ENCODE measurements at regions not wholly inside any gene's neighbourhood (a gene's known extent, or its start where the extent isn't known, plus 50 kb on each side); places are given as distances from the start of the nearest gene placed in this dataset.

DNA sequence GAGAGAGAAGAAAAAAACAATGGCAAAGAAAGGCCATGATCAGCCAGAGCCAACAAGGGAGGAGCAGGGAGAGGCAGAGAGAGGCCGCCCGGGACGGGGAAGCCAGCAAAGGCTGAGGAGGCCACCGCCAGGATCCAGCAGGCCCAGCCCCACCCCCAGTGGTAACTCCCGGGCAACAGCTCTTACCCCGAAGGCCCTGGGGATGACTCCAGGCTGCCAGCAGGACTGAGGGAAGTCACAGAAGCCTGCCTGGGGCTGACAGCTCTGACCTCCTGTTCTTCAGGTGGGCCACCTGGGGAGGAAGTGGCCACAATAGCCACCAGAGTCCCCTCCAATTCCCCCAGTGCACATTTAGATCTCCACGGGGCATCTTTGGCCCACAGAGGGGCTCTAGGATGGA is 184.3 kb upstream of the LINGO1 start:
- no peaks in the 10 kb centered on the region for H3K9me3 ChIP-seq
- no peak for DNase-seq (ENCODE audit: low spot score)
- H3K27ac ChIP-seq = no peak overlapping the region
- H3K27me3 ChIP-seq = peaks cover 0 to 12% of the 10 kb centered on the region in 2 donors
- no peak overlapping the region for H3K4me3 ChIP-seq
- peaks cover 0 to 25% of the 10 kb centered on the region in 2 donors for H3K4me1 ChIP-seq
- H3K36me3 ChIP-seq = no peaks in the 10 kb centered on the region
- TF ChIP-seq, protein P1, sequence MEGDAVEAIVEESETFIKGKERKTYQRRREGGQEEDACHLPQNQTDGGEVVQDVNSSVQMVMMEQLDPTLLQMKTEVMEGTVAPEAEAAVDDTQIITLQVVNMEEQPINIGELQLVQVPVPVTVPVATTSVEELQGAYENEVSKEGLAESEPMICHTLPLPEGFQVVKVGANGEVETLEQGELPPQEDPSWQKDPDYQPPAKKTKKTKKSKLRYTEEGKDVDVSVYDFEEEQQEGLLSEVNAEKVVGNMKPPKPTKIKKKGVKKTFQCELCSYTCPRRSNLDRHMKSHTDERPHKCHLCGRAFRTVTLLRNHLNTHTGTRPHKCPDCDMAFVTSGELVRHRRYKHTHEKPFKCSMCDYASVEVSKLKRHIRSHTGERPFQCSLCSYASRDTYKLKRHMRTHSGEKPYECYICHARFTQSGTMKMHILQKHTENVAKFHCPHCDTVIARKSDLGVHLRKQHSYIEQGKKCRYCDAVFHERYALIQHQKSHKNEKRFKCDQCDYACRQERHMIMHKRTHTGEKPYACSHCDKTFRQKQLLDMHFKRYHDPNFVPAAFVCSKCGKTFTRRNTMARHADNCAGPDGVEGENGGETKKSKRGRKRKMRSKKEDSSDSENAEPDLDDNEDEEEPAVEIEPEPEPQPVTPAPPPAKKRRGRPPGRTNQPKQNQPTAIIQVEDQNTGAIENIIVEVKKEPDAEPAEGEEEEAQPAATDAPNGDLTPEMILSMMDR (IDR thresholded peaks at IDR 0.05) = no peak

DNA sequence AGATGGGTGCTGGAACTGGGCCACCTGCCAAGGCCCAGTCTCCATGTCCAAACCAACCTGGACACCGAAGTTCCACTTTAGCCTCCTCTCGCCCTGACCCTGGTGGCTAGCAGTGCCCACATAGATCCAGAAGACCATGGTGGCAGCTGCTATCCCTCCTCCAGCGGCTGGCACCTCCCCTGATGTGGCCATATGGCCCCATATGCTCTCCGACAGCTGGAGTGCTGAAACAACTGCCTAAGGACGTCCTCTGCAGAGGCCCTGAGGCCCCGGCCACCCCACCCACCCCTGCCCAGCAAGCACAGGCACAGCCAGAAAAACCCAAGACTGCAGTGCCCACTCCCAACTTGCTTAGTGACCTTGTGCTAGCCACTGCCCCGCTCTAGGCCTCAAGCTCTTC is 182.3 kb upstream of the LINGO1 start:
- H3K4me3 ChIP-seq = no peak overlapping the region
- H3K4me1 ChIP-seq = peaks cover 0 to 15% of the 10 kb centered on the region in 2 donors
- DNase-seq (ENCODE audit: low spot score) = no peak
- peaks cover 0 to 12% of the 10 kb centered on the region in 2 donors for H3K27me3 ChIP-seq
- TF ChIP-seq, protein P1 (IDR thresholded peaks at IDR 0.05) = no peak
- H3K9me3 ChIP-seq = no peaks in the 10 kb centered on the region
- H3K36me3 ChIP-seq = no peaks in the 10 kb centered on the region
- no peak overlapping the region for H3K27ac ChIP-seq

DNA sequence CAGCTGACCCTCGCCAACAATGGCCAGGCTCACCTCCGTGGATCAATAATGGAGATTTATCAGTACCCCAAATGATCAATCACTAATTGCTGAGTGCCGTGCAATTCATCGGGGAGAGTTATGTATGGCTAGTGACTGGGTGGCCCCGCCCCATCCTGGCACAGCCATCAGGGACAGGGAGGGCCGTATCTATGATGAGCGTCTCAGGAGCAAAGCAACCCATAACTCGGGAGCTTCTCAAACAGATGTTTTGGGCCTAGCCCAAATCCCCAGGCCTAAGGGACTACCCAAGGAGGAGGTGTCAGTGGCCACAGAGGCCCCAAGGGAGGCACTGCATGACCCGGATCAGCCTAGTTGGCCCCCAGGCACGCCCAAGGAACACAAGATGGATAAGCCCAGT is 180.0 kb upstream of the LINGO1 start:
- DNase-seq (ENCODE audit: low spot score) = no peak
- Histone ChIP-seq H3K9me3 (no peaks in the 10 kb centered on the region), H3K4me3 (no peak overlapping the region), H3K36me3 (no peaks in the 10 kb centered on the region), H3K27me3 (no peaks in the 10 kb centered on the region), H3K4me1 (no peaks in the 10 kb centered on the region), H3K27ac (no peak overlapping the region)
- TF ChIP-seq, protein P1 (IDR thresholded peaks at IDR 0.05) = no peak

DNA sequence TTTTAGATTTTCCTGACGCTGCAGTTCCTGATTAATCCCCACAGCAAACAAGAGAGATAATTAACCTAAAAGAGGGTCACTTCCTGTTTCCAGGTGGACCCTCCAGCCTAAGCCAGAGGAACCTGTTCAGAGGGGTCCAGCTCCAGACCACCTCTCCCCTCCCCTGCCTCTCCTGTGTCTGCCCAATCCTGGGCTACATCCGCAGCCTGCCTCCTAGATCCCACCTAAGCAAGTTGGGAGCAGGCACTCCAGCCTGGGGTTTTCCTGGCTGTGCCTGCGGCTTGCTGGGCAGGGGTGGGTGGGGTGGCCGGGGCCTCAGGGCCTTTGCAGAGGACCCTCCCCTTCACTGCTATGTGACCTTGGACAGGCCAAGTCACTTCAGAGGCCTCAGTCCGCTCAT is 178.6 kb upstream of the LINGO1 start:
- H3K27me3 ChIP-seq = no peaks in the 10 kb centered on the region
- no peak overlapping the region for H3K27ac ChIP-seq
- TF ChIP-seq, protein P1 (IDR thresholded peaks at IDR 0.05) = no peak
- H3K36me3 ChIP-seq = no peaks in the 10 kb centered on the region
- H3K4me1 ChIP-seq = no peaks in the 10 kb centered on the region
- H3K4me3 ChIP-seq = no peak overlapping the region
- no peaks in the 10 kb centered on the region for H3K9me3 ChIP-seq
- no peak for DNase-seq (ENCODE audit: low spot score)

DNA sequence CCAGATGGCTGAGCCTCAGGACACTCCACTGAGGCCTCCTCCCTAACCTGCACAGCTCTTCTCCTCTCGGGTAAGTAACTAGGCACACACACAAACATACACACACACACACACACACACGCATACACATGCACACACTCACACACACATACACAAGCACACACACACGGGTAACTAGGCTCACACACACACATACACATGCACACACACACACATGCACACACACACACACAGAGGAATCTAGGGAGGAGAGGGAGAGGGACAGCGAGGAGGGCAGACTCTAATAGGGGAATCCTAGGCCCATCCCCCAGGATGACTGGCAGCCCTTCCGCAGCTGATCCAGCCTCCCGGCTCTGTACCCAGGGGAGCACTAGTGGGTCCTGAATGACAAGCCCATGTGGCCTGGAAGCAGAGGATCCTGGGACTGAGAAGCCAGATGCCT is 177.4 kb upstream of the LINGO1 start:
- H3K27me3 ChIP-seq = no peaks in the 10 kb centered on the region
- TF ChIP-seq, protein P1 (IDR thresholded peaks at IDR 0.05) = no peak
- no peaks in the 10 kb centered on the region for H3K36me3 ChIP-seq
- no peaks in the 10 kb centered on the region for H3K4me1 ChIP-seq
- H3K4me3 ChIP-seq = no peak overlapping the region
- no peak for DNase-seq (ENCODE audit: low spot score)
- no peaks in the 10 kb centered on the region for H3K9me3 ChIP-seq
- no peak overlapping the region for H3K27ac ChIP-seq

DNA sequence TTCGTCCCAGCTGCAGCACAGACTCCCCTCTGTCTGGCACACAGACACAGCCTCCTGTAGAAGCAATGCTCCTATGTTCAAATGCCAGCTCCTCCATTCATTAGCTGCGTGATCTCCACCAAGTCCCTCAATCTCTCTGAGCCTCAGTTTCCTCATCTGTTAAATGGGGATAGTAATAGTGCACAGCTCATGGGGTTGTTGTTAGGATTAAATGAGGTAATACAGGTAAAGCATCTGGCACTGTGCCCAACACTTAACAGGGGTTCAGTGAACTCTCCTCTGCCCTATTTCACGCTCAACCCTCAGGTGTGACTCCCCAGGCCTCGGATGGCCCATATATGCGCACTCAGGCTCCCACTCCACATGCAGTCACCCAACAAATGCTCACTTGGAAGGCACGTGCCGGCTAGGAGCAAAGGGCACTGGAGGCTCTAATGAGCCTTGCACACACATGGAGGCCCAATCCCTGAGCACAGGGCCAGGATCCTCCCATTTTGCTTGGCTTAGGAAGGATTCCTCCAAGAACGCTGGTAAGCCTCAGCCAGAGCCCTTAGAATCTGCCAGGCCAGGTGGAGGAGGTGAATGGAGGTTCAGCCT is 176.0 kb upstream of the LINGO1 start:
- no peak overlapping the region for H3K4me3 ChIP-seq
- no peak for DNase-seq (ENCODE audit: low spot score)

More for the DNA sequence above, 176.0 kb upstream of the LINGO1 start:
- no peak overlapping the region for H3K27ac ChIP-seq
- no peaks in the 10 kb centered on the region for H3K36me3 ChIP-seq
- TF ChIP-seq, protein P1 (IDR thresholded peaks at IDR 0.05) = no peak
- H3K27me3 ChIP-seq = no peaks in the 10 kb centered on the region
- no peaks in the 10 kb centered on the region for H3K4me1 ChIP-seq
- no peaks in the 10 kb centered on the region for H3K9me3 ChIP-seq
